Stomach smooth muscle (tissue), 2 donors: ENCODE measurements at regions not wholly inside any gene's neighbourhood (a gene's known extent, or its start where the extent isn't known, plus 50 kb on each side); places are given as distances from the start of the nearest gene placed in this dataset.

ENCODE experiments used
- H3K27ac ChIP-seq: one replicate; pipeline ENCODE4 v1.7.0; 2013; ENCODE audit warnings: mild to moderate bottlenecking, low read length, inconsistent platforms
- H3K27me3 ChIP-seq, 2 donors: one replicate each; pipeline ENCODE4 v1.7.0; 2013; ENCODE audit warnings: low read length in 2 of 2; ENCODE audit not compliant: insufficient read depth in 2 of 2, control insufficient read depth in 1 of 2
- H3K36me3 ChIP-seq, 2 donors: one replicate each; pipeline ENCODE4 v1.7.0; 2013; ENCODE audit warnings: low read length in 2 of 2; ENCODE audit not compliant: control insufficient read depth in 2 of 2, insufficient read depth in 2 of 2
- H3K4me1 ChIP-seq: one replicate; pipeline ENCODE4 v1.7.0; 2013; ENCODE audit warnings: low read length; ENCODE audit not compliant: control insufficient read depth, insufficient read depth
- H3K4me3 ChIP-seq, 2 donors: one replicate each; pipeline ENCODE4 v1.7.0; 2013; ENCODE audit warnings: low read length in 2 of 2
- H3K9ac ChIP-seq, 2 donors: one replicate each; pipeline ENCODE4 v1.7.0; 2013; ENCODE audit warnings: low read length in 2 of 2, mild to moderate bottlenecking in 1 of 2
- H3K9me3 ChIP-seq, 2 donors: one replicate each; pipeline ENCODE4 v1.7.0; 2013; ENCODE audit warnings: low read length in 2 of 2; ENCODE audit not compliant: control insufficient read depth in 2 of 2
- donor health status: healthy.
- donor health status: Pancreatic carcinoma.

DNA sequence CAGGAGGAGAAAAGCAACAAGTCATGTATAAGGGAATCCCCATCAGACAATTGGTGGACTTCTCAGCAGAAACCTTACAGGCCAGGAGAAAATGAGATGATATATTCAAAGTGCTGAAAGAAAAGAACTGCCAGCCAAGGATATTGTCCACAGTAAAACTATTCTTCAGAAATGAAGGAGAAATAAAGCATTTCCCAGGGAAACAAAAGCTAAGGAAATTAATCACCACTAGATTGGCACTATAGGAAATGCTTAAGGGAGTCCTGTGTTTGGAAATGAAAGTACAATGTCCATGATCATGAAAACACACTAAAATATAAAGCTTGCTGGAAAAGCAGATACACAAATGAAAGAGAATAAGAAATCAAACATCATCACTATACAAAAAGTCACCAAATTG, 282.0 kb downstream of the BLID start:
- no peaks in the 10 kb centered on the region for H3K4me1 ChIP-seq
- H3K9me3 ChIP-seq, result peaks cover 3 to 4% of the 10 kb centered on the region in 2 donors

DNA sequence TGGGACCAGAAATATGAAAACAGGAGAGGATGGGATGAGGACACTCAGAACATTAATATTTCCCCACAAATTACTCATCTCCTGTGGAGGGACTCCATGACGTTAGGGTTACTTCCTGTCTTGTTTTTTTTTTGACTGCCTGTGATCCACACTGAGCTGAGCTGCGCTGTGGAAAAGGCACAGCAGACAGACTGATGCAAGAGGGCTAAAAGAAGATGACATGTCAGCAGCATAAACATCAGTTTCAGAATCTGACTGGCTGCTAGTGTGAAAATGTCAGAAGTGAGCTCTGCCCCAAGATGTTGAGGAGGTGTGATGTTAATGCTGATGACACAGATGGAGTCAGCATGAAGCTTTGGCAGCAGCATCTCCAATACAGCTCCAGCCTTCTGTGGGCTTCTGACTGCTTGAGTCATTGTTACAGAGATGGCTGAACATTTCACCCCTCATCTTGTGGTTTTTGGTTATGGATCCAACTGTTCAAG, 286.8 kb downstream of the BLID start:
- Histone ChIP-seq H3K9me3 (peaks cover 3 to 4% of the 10 kb centered on the region in 2 donors), H3K27ac (no peak overlapping the region), H3K27me3 (no peaks in the 10 kb centered on the region), H3K9ac (no peak overlapping the region), H3K4me3 (no peak overlapping the region), H3K36me3 (no peaks in the 10 kb centered on the region), H3K4me1 (no peaks in the 10 kb centered on the region)

More for the DNA sequence above, 282.0 kb downstream of the BLID start:
- no peak overlapping the region for H3K4me3 ChIP-seq
- H3K9ac ChIP-seq, result no peak overlapping the region
- no peaks in the 10 kb centered on the region for H3K36me3 ChIP-seq
- H3K27ac ChIP-seq, result no peak overlapping the region
- H3K27me3 ChIP-seq, result no peaks in the 10 kb centered on the region

DNA sequence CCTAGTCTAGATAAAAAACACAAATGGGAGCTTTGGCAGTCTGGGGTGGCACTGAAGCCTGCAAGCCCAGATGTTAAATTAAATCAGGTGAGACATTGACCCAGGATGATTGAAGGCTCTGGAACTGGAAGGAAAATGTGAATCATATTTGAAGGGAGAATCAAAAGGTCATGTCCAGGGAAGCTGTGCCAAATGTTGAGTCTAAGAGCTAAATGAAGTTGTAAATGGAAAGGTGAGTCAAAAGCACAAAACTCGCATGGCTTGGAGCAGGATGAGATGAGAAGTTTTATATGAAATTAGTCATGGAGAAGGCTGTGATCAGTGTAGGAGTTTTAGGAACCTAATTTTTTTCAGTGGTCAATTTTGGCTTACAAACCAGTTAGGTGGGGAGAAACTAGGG, 301.1 kb downstream of the BLID start:
- Histone ChIP-seq H3K27me3 (no peaks in the 10 kb centered on the region), H3K4me3 (no peak overlapping the region), H3K36me3 (no peaks in the 10 kb centered on the region), H3K4me1 (peaks cover 5% of the 10 kb centered on the region), H3K9me3 (no peaks in the 10 kb centered on the region), H3K27ac (peak overlapping the region; percentile 19), H3K9ac (no peak overlapping the region)

DNA sequence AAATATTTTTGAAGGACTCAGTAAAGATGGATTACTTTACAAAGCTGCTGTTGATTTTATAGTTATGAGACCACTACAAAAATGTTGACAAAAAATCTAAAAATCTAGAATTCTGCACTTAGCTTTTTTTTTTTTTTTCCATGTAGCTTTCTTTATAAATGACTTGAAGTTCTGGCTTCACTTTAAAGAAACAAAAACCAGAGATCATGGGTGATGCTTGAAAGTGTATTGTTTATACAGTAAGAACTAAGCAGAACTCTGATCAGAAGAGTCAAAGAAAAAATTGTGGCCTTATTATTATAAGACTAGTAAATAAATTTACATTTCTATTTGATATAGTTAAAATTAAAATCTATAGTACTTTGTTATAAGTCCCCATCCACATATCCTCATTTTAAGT, 301.7 kb downstream of the BLID start:
- Histone ChIP-seq H3K27me3 (no peaks in the 10 kb centered on the region), H3K4me3 (no peak overlapping the region), H3K4me1 (peaks cover 5% of the 10 kb centered on the region), H3K9ac (no peak overlapping the region), H3K27ac (no peak overlapping the region), H3K9me3 (no peaks in the 10 kb centered on the region), H3K36me3 (no peaks in the 10 kb centered on the region)

DNA sequence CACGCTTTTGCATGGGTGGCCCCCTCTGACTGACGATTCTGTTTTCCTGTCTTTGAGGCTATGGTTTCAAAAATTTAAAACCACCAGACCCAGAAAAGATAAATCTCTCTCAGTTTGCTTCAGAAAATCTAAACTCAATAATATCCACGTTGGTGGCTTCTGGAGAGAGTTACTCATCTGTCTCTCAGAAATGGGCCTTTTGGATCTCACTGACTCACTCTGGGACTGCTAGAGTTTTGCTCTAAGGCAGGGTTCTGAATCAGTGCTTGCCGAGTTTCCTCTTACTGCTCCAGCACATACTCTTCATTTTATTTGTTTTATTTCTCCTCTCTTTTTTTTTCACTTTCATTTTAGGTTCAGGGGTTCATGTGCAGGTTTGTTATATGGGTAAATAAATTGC, 305.7 kb downstream of the BLID start:
- Histone ChIP-seq H3K27me3 (no peaks in the 10 kb centered on the region), H3K4me1 (peaks cover 5% of the 10 kb centered on the region), H3K36me3 (no peaks in the 10 kb centered on the region), H3K4me3 (peak overlapping the region in 1 of 2 donors; percentile 16), H3K9ac (peak overlapping the region; percentile 5 to 37), H3K27ac (peak overlapping the region; percentile 69), H3K9me3 (no peaks in the 10 kb centered on the region)

GRCh38 chr11:121808096-121808495, 307.9 kb downstream of the BLID start:
- Histone ChIP-seq H3K27me3 (no peaks in the 10 kb centered on the region), H3K4me1 (no peaks in the 10 kb centered on the region), H3K9me3 (no peaks in the 10 kb centered on the region), H3K36me3 (no peaks in the 10 kb centered on the region), H3K4me3 (no peak overlapping the region), H3K27ac (no peak overlapping the region), H3K9ac (no peak overlapping the region)

DNA sequence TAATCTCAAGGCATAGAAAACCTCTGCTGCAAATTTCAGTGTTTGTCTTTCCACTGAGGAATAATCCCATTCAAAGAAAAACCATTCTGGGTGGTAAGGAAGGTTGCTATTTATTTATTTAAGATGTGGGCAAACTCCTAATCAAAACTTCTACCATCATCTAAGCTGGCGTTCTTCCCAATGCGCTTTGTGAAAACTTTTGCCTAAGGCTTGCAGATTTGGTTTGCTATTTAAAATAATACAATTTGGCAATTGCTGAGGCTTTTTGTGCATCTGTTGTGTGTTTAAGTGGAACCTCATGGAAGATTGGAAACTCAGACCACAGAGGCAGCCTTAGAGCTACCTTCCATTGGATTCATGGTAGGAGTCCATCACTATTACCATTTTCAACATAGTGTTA, 309.0 kb downstream of the BLID start:
- no peak overlapping the region for H3K27ac ChIP-seq
- H3K36me3 ChIP-seq, result no peaks in the 10 kb centered on the region
- no peaks in the 10 kb centered on the region for H3K27me3 ChIP-seq
- no peak overlapping the region for H3K9ac ChIP-seq
- H3K9me3 ChIP-seq, result no peaks in the 10 kb centered on the region
- no peak overlapping the region for H3K4me3 ChIP-seq
- H3K4me1 ChIP-seq, result no peaks in the 10 kb centered on the region

DNA sequence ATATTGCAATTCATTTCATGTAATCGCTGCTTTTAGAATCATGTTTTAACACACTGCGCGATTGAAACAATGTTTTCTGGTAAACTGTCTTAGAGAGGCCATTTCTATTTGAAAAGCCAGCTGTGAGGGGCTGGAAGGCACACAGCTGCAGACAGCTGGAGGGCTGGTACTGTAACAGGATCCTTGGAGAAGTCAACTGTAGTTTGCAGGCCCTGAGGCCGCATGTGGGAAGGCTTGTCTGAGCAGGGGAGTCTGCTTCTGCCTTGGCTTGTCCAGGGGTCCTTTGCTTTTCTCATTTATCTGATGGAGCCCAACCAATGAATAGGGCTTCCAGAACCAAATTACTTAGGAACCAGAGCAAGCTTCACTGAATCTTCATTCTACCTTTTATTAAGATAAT, 313.5 kb downstream of the BLID start:
- H3K9me3 ChIP-seq, result no peaks in the 10 kb centered on the region
- no peak overlapping the region for H3K9ac ChIP-seq
- H3K27me3 ChIP-seq, result no peaks in the 10 kb centered on the region
- H3K4me1 ChIP-seq, result no peaks in the 10 kb centered on the region
- no peak overlapping the region for H3K27ac ChIP-seq
- H3K4me3 ChIP-seq, result no peak overlapping the region
- no peaks in the 10 kb centered on the region for H3K36me3 ChIP-seq

GRCh38 chr11:121801781-121802180, 314.2 kb downstream of the BLID start:
- no peaks in the 10 kb centered on the region for H3K4me1 ChIP-seq
- no peaks in the 10 kb centered on the region for H3K9me3 ChIP-seq
- H3K27ac ChIP-seq, result no peak overlapping the region
- no peak overlapping the region for H3K4me3 ChIP-seq
- H3K9ac ChIP-seq, result no peak overlapping the region
- no peaks in the 10 kb centered on the region for H3K27me3 ChIP-seq
- H3K36me3 ChIP-seq, result no peaks in the 10 kb centered on the region

DNA sequence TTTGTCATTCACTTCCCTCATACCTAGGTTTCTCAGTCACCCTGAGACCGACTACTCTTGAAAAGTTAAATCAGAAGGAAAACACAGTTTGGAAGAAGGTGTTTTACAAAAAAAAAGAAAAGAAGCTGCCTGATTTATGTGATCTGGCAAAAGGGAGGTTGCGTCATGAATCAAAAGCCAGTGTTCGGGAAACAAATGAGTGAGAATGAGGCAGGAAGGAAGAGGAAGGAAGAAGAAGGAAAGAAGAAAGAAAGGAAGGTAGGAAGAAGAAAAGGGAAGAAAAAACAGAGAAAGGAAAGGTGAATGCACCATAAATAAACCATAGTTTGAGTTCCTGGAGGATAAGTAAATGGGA, 314.6 kb downstream of the BLID start:
- H3K27ac ChIP-seq, result no peak overlapping the region
- no peaks in the 10 kb centered on the region for H3K4me1 ChIP-seq
- no peaks in the 10 kb centered on the region for H3K9me3 ChIP-seq
- H3K9ac ChIP-seq, result no peak overlapping the region
- H3K36me3 ChIP-seq, result no peaks in the 10 kb centered on the region
- H3K27me3 ChIP-seq, result no peaks in the 10 kb centered on the region
- H3K4me3 ChIP-seq, result no peak overlapping the region

DNA sequence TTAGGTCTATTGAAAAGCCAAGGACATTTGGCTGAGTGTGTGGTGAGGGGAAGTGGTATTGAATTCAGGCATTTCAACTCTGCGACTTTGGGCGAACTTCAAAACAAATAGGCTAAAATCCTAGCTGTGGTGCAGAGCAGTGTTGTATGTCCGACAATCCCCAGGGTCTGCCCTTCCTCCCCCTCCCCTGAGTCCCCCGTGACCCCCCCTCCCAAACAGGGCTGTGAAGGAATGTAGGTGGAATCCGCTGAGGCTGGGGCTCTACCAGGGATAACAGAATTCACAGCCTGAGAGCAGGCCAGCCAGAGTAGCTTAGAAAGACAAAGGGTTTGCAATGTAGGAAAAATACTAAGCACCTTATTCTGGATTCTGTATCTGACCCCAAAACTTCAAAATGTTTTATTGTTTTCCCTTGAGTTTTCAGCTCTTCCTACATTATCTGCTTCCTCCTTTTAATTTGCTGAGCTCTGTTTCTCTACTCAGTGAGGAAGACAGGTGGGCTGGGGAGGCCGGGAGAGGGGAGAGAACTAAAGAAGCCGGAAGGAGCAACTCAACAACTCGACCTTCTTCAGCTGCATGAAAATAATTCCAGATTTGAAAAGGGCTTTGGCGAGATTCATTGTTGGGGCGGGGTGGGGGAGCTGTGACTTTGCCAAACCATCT, 315.2 kb downstream of the BLID start:
- H3K4me3 ChIP-seq, result no peak overlapping the region
- H3K27ac ChIP-seq, result no peak overlapping the region
- H3K9me3 ChIP-seq, result no peaks in the 10 kb centered on the region
- no peaks in the 10 kb centered on the region for H3K4me1 ChIP-seq
- H3K36me3 ChIP-seq, result no peaks in the 10 kb centered on the region
- no peaks in the 10 kb centered on the region for H3K27me3 ChIP-seq
- H3K9ac ChIP-seq, result no peak overlapping the region
